H1 (cell line): ENCODE measurements at regions not wholly inside any gene's neighbourhood (a gene's known extent, or its start where the extent isn't known, plus 50 kb on each side); places are given as distances from the start of the nearest gene placed in this dataset.

Experiments used
- CTCF ChIA-PET: fragments of 300-600 bp; sonication (Branson Sonifier 250); formaldehyde crosslinking; loops from one replicate; lab custom pipeline; 2021; ENCODE audit not compliant: partially characterized antibody; lab: Charles Lee
- POLR2A ChIA-PET: fragments of 300-600 bp; sonication (Branson Sonifier 250); formaldehyde crosslinking; loops from one replicate; lab custom pipeline; 2021; ENCODE audit warnings: inconsistent platforms; ENCODE audit not compliant: partially characterized antibody; lab: Charles Lee
- DNase-seq, 2 experiments: peaks; one replicate each; pipeline versions ENCODE4 v3.0.0 to v3.0.0-alpha.2; 2010 to 2022; ENCODE audit warnings: low spot score in 2 of 2, low read depth in 1 of 2, mixed read lengths in 1 of 2
- FAIRE-seq: peaks from 2 replicates; lab custom pipeline; 2011; peaks lifted over from hg19 to GRCh38; lab: Jason Lieb, UNC
- H2AFZ ChIP-seq: 2 replicates; pipeline ENCODE4 v1.8.1; 2012; ENCODE audit warnings: low read length, inconsistent platforms
- H2AK5ac ChIP-seq: 2 replicates; pipeline ENCODE4 v1.6.1; 2013; ENCODE audit warnings: low read depth, low read length
- H2BK120ac ChIP-seq: replicated peaks from 2 replicates; pipeline ENCODE3; 2013; ENCODE audit warnings: low read depth, low read length, inconsistent platforms
- H2BK12ac ChIP-seq: 2 replicates; pipeline ENCODE4 v1.6.1; 2013; ENCODE audit warnings: low read depth, low read length
- H2BK15ac ChIP-seq: 2 replicates; pipeline ENCODE4 v1.6.1; 2013; ENCODE audit warnings: low read length
- H2BK20ac ChIP-seq: 2 replicates; pipeline ENCODE4 v1.6.1; 2013; ENCODE audit warnings: low read length
- H2BK5ac ChIP-seq: 2 replicates; pipeline ENCODE4 v1.6.1; 2013; ENCODE audit warnings: low read depth, low read length
- H3K14ac ChIP-seq: 2 replicates; pipeline ENCODE4 v1.6.1; 2013; ENCODE audit warnings: inconsistent platforms; ENCODE audit not compliant: insufficient read length
- H3K18ac ChIP-seq: 2 replicates; pipeline ENCODE4 v1.6.1; 2013; ENCODE audit warnings: low read length; ENCODE audit errors: extremely low read depth
- H3K23ac ChIP-seq: 2 replicates; pipeline ENCODE4 v1.6.1; 2013; ENCODE audit warnings: inconsistent platforms; ENCODE audit not compliant: insufficient read length
- H3K23me2 ChIP-seq: 2 replicates; pipeline ENCODE4 v1.6.1; 2013; ENCODE audit warnings: low read depth, low read length
- H3K27ac ChIP-seq: 2 replicates; pipeline ENCODE4 v1.6.1; 2011; ENCODE audit warnings: low read depth, low read length, inconsistent platforms
- H3K27me3 ChIP-seq, 4 experiments: replicated peaks in 1 of 4; 1 replicate in 1 of 4; 2 replicates in 3 of 4; pipeline versions ENCODE4 v1.6.1 to v1.8.1; 2011 to 2013; ENCODE audit warnings: low read length in 3 of 4, mild to moderate bottlenecking in 3 of 4, inconsistent platforms in 2 of 4, mixed read lengths in 2 of 4, moderate library complexity in 1 of 4; ENCODE audit not compliant: control insufficient read depth in 3 of 4, insufficient read depth in 3 of 4; ENCODE audit errors: extremely low read depth in 1 of 4
- H3K36me3 ChIP-seq, 4 experiments: 2 replicates each; pipeline versions ENCODE4 v1.6.1 to v1.8.1; 2011 to 2013; ENCODE audit warnings: mild to moderate bottlenecking in 4 of 4, low read length in 3 of 4, moderate library complexity in 2 of 4, control low read depth in 1 of 4, inconsistent platforms in 1 of 4; ENCODE audit not compliant: insufficient read depth in 4 of 4, control insufficient read depth in 2 of 4
- H3K4ac ChIP-seq: replicated peaks from 2 replicates; pipeline ENCODE3; 2013; ENCODE audit warnings: low read length, low read depth, mixed read lengths, inconsistent platforms; ENCODE audit not compliant: insufficient read length
- H3K4me1 ChIP-seq, 4 experiments: replicated peaks in 1 of 4; 1 replicate in 1 of 4; 2 replicates in 3 of 4; pipeline versions ENCODE4 v1.6.1 to v1.8.1; 2011 to 2013; ENCODE audit warnings: low read length in 3 of 4, inconsistent platforms in 2 of 4, mixed read lengths in 1 of 4; ENCODE audit not compliant: insufficient read depth in 4 of 4, control insufficient read depth in 3 of 4
- H3K4me2 ChIP-seq, 2 experiments: 2 replicates each; pipeline versions ENCODE4 v1.6.1 to v1.8.1; 2011 to 2013; ENCODE audit warnings: low read depth in 2 of 2, low read length in 2 of 2, control low read depth in 1 of 2, inconsistent platforms in 1 of 2, mild to moderate bottlenecking in 1 of 2; ENCODE audit not compliant: insufficient read depth in 1 of 2
- H3K4me3 ChIP-seq, 4 experiments: fragments of 200-600, 300-600 bp in 1 of 4; sonication (generic), shearing (Covaris generic), sonication (Bioruptor Twin) in 1 of 4; 2 replicates each; pipeline versions ENCODE4 v1.5.1 to v1.8.1; 2011 to 2016; ENCODE audit warnings: low read length in 4 of 4, low read depth in 3 of 4, control low read depth in 2 of 4, inconsistent platforms in 2 of 4, mild to moderate bottlenecking in 2 of 4, mixed read lengths in 1 of 4, moderate library complexity in 1 of 4; ENCODE audit not compliant: insufficient read depth in 2 of 4; ENCODE audit errors: extremely low read depth in 1 of 4
- H3K56ac ChIP-seq: replicated peaks from 2 replicates; pipeline ENCODE3; 2013; ENCODE audit warnings: low read depth, mild to moderate bottlenecking, mixed read lengths, low read length, inconsistent platforms; ENCODE audit not compliant: insufficient read length
- H3K79me1 ChIP-seq: 2 replicates; pipeline ENCODE4 v1.6.1; 2013; ENCODE audit warnings: low read depth, low read length, control low read depth
- H3K79me2 ChIP-seq, 2 experiments: 2 replicates each; pipeline versions ENCODE4 v1.6.1 to v1.8.1; 2012 to 2013; ENCODE audit warnings: low read length in 2 of 2, mild to moderate bottlenecking in 2 of 2, inconsistent platforms in 1 of 2; ENCODE audit not compliant: insufficient read depth in 2 of 2, control insufficient read depth in 1 of 2
- H3K9ac ChIP-seq, 4 experiments: replicated peaks in 1 of 4; 1 replicate in 1 of 4; 2 replicates in 3 of 4; pipeline versions ENCODE4 v1.6.1 to v1.8.1; 2011 to 2013; ENCODE audit warnings: low read depth in 3 of 4, low read length in 3 of 4, control low read depth in 2 of 4, mild to moderate bottlenecking in 2 of 4, moderate library complexity in 2 of 4, inconsistent platforms in 1 of 4; ENCODE audit errors: extremely low read depth in 1 of 4
- H3K9me3 ChIP-seq, 2 experiments: 2 replicates each; pipeline versions ENCODE4 v1.6.1 to v1.8.1; 2012 to 2013; ENCODE audit warnings: mild to moderate bottlenecking in 2 of 2, moderate library complexity in 2 of 2, control low read depth in 1 of 2, inconsistent platforms in 1 of 2, low read depth in 1 of 2, low read length in 1 of 2, mixed read lengths in 1 of 2; ENCODE audit not compliant: insufficient read depth in 2 of 2
- H4K20me1 ChIP-seq, 2 experiments: replicated peaks in 1 of 2; 2 replicates each; pipeline versions ENCODE3 to v1.8.1; 2011 to 2013; ENCODE audit warnings: inconsistent platforms in 2 of 2, low read length in 2 of 2, mild to moderate bottlenecking in 1 of 2; ENCODE audit not compliant: insufficient read depth in 2 of 2, control insufficient read depth in 1 of 2
- H4K5ac ChIP-seq: 2 replicates; pipeline ENCODE4 v1.6.1; 2013; ENCODE audit warnings: low read length, low read depth, mixed read lengths, inconsistent platforms; ENCODE audit not compliant: insufficient read length
- H4K8ac ChIP-seq: 2 replicates; pipeline ENCODE4 v1.8.0; 2013; ENCODE audit warnings: mild to moderate bottlenecking, moderate library complexity, low read length, inconsistent platforms; ENCODE audit not compliant: insufficient read depth; ENCODE audit errors: extremely low read depth
- H4K91ac ChIP-seq: replicated peaks from 2 replicates; pipeline ENCODE3; 2013; ENCODE audit warnings: low read length, mixed read lengths, inconsistent platforms; ENCODE audit not compliant: insufficient read length
- ASH2L ChIP-seq: fragments of 200-600, 300-600 bp; sonication (generic); IDR thresholded peaks from one replicate; pipeline ENCODE4 v1.7.1; 2017; ENCODE audit warnings: low read length
- CHD2 ChIP-seq: IDR thresholded peaks from 2 replicates; pipeline ENCODE4 v1.6.1; 2012; ENCODE audit warnings: low read length, improper control_type of control experiment
- E2F6 ChIP-seq: IDR thresholded peaks from 2 replicates; pipeline ENCODE4 v1.6.1; 2012; ENCODE audit warnings: inconsistent platforms
- NANOG ChIP-seq: IDR thresholded peaks from 2 replicates; pipeline ENCODE4 v1.6.1; 2011; ENCODE audit warnings: low read length, low read depth, mild to moderate bottlenecking, inconsistent platforms; ENCODE audit not compliant: insufficient read depth, poor library complexity, severe bottlenecking
- RAD21 ChIP-seq, 2 experiments: IDR thresholded peaks in 1 of 2; conservative IDR thresholded peaks in 1 of 2; 2 replicates each; pipeline ENCODE4 v1.6.1; 2011; ENCODE audit warnings: low read depth in 2 of 2, low read length in 2 of 2, improper control_type of control experiment in 1 of 2, inconsistent platforms in 1 of 2, mild to moderate bottlenecking in 1 of 2, moderate library complexity in 1 of 2
- YY1 ChIP-seq: IDR thresholded peaks from 2 replicates; pipeline ENCODE4 v1.6.1; 2011; ENCODE audit warnings: low read depth, mild to moderate bottlenecking, low read length
- WGBS, 2 experiments: shearing (Covaris generic) in 1 of 2; methylation state at CpG; one replicate each; pipeline versions ENCODE4 v1.1.6 to v1.1.7; 2013 to 2015; ENCODE audit warnings: low lambda C conversion rate in 2 of 2, mixed read lengths in 2 of 2, inconsistent platforms in 1 of 2, low coverage in 1 of 2, missing lambda C conversion rate in 1 of 2; ENCODE audit not compliant: insufficient replicate concordance in 2 of 2, insufficient coverage in 1 of 2, insufficient read length in 1 of 2; ENCODE audit errors: extremely low coverage in 1 of 2, missing lambda C conversion rate in 1 of 2; 5-methylcytosine and 5-hydroxymethylcytosine counted together

- Histone ChIP-seq H2BK120ac (no peak overlapping the region), H3K4me2 (no peak overlapping the region), H3K4me3 (no peak overlapping the region), H2BK20ac (no peak overlapping the region), H3K9ac (no peak overlapping the region), H3K23me2 (no peaks in the 10 kb centered on the region), H3K27me3 (no peaks in the 10 kb centered on the region), H3K56ac (no peak overlapping the region), H3K36me3 (no peaks in the 10 kb centered on the region)
- FAIRE-seq (no peak), DNase-seq (no peak)
- POLR2A ChIA-PET: interaction anchor here (0.6 kb wide), 1 partner anchor 1652 kb away, joined by 3 read pairs; no protein-coding TSS in a partner anchor
- CTCF ChIA-PET: interaction anchor here (0.6 to 1.2 kb wide), 3 partner anchors 11 to 69 kb away, joined by 4 to 5 read pairs (median 4); no protein-coding TSS in a partner anchor
- TF ChIP-seq E2F6: no peak
- TF ChIP-seq RAD21 (IDR thresholded peaks at IDR 0.05 in 1 of 2, conservative IDR thresholded peaks at IDR 0.05 in 1 of 2; ENCODE audit: low read depth in 2 of 2, low read length in 2 of 2): no peak
- TF ChIP-seq CHD2: no peak
- TF ChIP-seq ASH2L: no peak
- TF ChIP-seq NANOG: no peak
- no peak for TF ChIP-seq YY1
- TF ChIP-seq, all 59 proteins: peak for 0
- no peak overlapping the region for H4K8ac ChIP-seq
- no peak overlapping the region for H3K23ac ChIP-seq
- no peaks in the 10 kb centered on the region for H3K9me3 ChIP-seq
- no peak overlapping the region for H3K18ac ChIP-seq
- WGBS, 2 experiments: 91% methylated on average over 3 of the region's 3 CpGs; no CpG with 5 or more reads in 1 of the 2 experiments
- H4K91ac ChIP-seq: no peak overlapping the region
- no peak overlapping the region for H2BK15ac ChIP-seq
- H2AFZ ChIP-seq: no peak overlapping the region
- no peak overlapping the region for H2BK5ac ChIP-seq
- no peak overlapping the region for H3K14ac ChIP-seq
- H2AK5ac ChIP-seq: no peak overlapping the region
- no peak overlapping the region for H3K4ac ChIP-seq
- H3K4me1 ChIP-seq: peaks cover 0 to 5% (median 2%) of the 10 kb centered on the region in 4 experiments; a peak in 2 of 7 replicates
- H4K5ac ChIP-seq: no peak overlapping the region
- H2BK12ac ChIP-seq: no peak overlapping the region
- no peaks in the 10 kb centered on the region for H4K20me1 ChIP-seq
- H3K79me1 ChIP-seq: no peaks in the 10 kb centered on the region
- H3K27ac ChIP-seq: no peak overlapping the region
- H3K79me2 ChIP-seq: no peaks in the 10 kb centered on the region
Observed at GRCh38 chr2:28698545-28698944, 53.1 kb upstream of the PPP1CB start.
